ENCODE measurements at regions not wholly inside any gene's neighbourhood (a gene's known extent, or its start where the extent isn't known, plus 50 kb on each side); places are given as distances from the start of the nearest gene placed in this dataset.

GRCh38 chr10:2043379-2043778 is 306.1 kb upstream of the ADARB2 start:
- no peak for TF ChIP-seq CTCF (IDR thresholded peaks at IDR 0.05; ENCODE audit: poor library complexity)
- no peak for TF ChIP-seq EZH2 (IDR thresholded peaks at IDR 0.05; ENCODE audit: borderline replicate concordance)
